Adrenal gland (tissue), 9 donors: ENCODE measurements at regions not wholly inside any gene's neighbourhood (a gene's known extent, or its start where the extent isn't known, plus 50 kb on each side); places are given as distances from the start of the nearest gene placed in this dataset.
"Not testable (repeated sequence)": the region's sequence is repeated elsewhere in the genome, so short reads cannot be mapped to it uniquely, and the experiment has no call there.

Source experiments
- DNase-seq, 7 donors: peaks; one replicate each; pipeline ENCODE4 v3.0.0-alpha.2; 2019 to 2020
- H3K27ac ChIP-seq, 5 donors: fragments of 200-600 bp; sonication (generic) in 4 of 5; 1 replicate in 3 of 5; 2 replicates in 2 of 5; pipeline versions ENCODE4 v1.5.1 to v1.8.0; 2016 to 2020; ENCODE audit warnings: mild to moderate bottlenecking in 1 of 5
- H3K27me3 ChIP-seq: fragments of 200-600 bp; 2 replicates; pipeline ENCODE4 v1.8.0; 2021
- H3K36me3 ChIP-seq, 2 donors: fragments of 200-600 bp; replicated peaks in 1 of 2; 1 replicate in 1 of 2; 2 replicates in 1 of 2; pipeline versions ENCODE4 v1.5.1 to v1.8.0; 2018 to 2022
- H3K4me1 ChIP-seq, 2 donors: fragments of 200-600 bp; replicated peaks in 1 of 2; 1 replicate in 1 of 2; 2 replicates in 1 of 2; pipeline versions ENCODE4 v1.5.1 to v1.8.0; 2018 to 2021
- H3K4me3 ChIP-seq, 4 donors: fragments of 200-600 bp; sonication (generic) in 3 of 4; one replicate each; pipeline ENCODE4 v1.5.1; 2016 to 2018
- H3K9me3 ChIP-seq, 3 donors: fragments of 200-600 bp; sonication (generic) in 1 of 3; replicated peaks in 1 of 3; 1 replicate in 2 of 3; 2 replicates in 1 of 3; pipeline versions ENCODE4 v1.5.1 to v1.8.0; 2016 to 2021
- POLR2A ChIP-seq, 2 donors: fragments of 450-650 bp; IDR thresholded peaks; one replicate each; pipeline ENCODE4 v1.6.1; 2017; ENCODE audit warnings: antibody characterized with exemption in 2 of 2, mild to moderate bottlenecking in 2 of 2, moderate library complexity in 1 of 2
- WGBS, 4 donors: extraction: QIAGEN DNeasy Blood & Tissue Kit in 2 of 4; methylation state at CpG; one replicate each; pipeline versions ENCODE4 v1.1.5 to v1.1.7; 2013 to 2017; 5-methylcytosine and 5-hydroxymethylcytosine counted together
- intact Hi-C, 2 donors: fragments of 100-400 bp; cut with DNase I; formaldehyde crosslinking; loops; one replicate each; pipeline versions ENCODE4 v1.14.1 to v1.15.0; 2022 to 2023
- TF ChIP-seq, protein P1 (sequence below), 6 experiments: fragments of 450-650 bp in 4 of 6; fragments of 200-600 bp in 2 of 6; sonication (generic) in 1 of 6; IDR thresholded peaks; 1 replicate in 5 of 6; 2 replicates in 1 of 6; pipeline versions ENCODE4 v1.5.1 to v1.8.0; 2016 to 2021; ENCODE audit warnings: antibody characterized with exemption in 6 of 6, mild to moderate bottlenecking in 2 of 6, moderate library complexity in 1 of 6
- donor health status: healthy with polysubstance abuse.
- donor health status: Bipolar disorder and iron deficiency.
- donor health status: DM: yes; HTN: yes; CAD: no.
- donor health status: DM: no; HTN: no; CAD: no.
- donor health status: DM: no; HTN: no; CAD: no.

DNA sequence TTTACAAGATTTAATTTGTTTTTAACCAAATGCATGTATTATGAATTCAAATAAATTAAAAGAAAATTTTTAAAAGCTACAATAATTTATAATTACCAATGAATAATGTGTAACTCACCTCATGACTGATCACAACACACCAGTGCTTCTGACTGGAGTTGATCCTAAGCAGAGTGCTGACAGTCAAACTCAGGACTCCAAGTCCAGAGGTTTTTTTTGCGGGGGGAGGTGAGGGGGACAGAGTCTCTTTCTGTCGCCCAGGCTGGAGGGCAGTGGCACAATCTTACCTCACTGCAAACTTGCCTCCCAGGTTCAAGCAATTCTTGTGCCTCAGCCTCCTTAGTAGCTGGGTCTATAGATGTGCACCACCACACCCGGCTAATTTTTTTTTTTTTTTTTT, 71.0 kb upstream of the MELK start:
- Histone ChIP-seq H3K27me3 (no peaks in the 10 kb centered on the region), H3K36me3 (no peaks in the 10 kb centered on the region), H3K9me3 (no peaks in the 10 kb centered on the region), H3K4me3 (no peak overlapping the region), H3K27ac (no peak overlapping the region), H3K4me1 (no peaks in the 10 kb centered on the region)
- 84 to 96% (median 89%) methylated on average over 3 of the region's 3 CpGs for WGBS, 4 donors
- no peak for DNase-seq
- intact Hi-C loops = no loop called here
- TF ChIP-seq, protein P1, sequence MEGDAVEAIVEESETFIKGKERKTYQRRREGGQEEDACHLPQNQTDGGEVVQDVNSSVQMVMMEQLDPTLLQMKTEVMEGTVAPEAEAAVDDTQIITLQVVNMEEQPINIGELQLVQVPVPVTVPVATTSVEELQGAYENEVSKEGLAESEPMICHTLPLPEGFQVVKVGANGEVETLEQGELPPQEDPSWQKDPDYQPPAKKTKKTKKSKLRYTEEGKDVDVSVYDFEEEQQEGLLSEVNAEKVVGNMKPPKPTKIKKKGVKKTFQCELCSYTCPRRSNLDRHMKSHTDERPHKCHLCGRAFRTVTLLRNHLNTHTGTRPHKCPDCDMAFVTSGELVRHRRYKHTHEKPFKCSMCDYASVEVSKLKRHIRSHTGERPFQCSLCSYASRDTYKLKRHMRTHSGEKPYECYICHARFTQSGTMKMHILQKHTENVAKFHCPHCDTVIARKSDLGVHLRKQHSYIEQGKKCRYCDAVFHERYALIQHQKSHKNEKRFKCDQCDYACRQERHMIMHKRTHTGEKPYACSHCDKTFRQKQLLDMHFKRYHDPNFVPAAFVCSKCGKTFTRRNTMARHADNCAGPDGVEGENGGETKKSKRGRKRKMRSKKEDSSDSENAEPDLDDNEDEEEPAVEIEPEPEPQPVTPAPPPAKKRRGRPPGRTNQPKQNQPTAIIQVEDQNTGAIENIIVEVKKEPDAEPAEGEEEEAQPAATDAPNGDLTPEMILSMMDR (IDR thresholded peaks at IDR 0.05) = no peak
- no peak for TF ChIP-seq POLR2A (IDR thresholded peaks at IDR 0.05)

DNA sequence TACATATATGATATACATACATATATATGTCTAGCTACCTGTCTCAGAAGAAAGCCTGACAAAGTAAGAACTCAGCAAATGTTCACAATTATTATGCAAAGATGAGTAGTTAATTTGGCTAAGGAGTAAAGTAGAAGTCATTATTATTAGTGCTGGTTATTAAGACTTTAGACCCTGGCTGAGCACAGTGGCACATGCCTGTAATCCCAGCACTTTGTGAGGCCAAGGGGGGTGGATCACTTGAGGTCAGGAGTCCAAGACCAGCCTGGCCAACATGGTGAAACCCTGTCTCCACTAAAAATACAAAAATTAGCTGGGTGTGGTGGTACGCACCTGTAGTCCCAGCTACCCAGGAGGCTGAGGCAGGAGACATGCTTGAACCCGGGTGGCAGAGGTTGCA, 71.8 kb upstream of the MELK start:
- intact Hi-C loops, H3K27ac ChIP-seq, H3K4me3 ChIP-seq, DNase-seq, H3K27me3 ChIP-seq, H3K36me3 ChIP-seq, H3K9me3 ChIP-seq, H3K4me1 ChIP-seq: not testable (repeated sequence)
- WGBS, 4 donors = 75 to 91% (median 83%) methylated on average over 2 of the region's 2 CpGs

DNA sequence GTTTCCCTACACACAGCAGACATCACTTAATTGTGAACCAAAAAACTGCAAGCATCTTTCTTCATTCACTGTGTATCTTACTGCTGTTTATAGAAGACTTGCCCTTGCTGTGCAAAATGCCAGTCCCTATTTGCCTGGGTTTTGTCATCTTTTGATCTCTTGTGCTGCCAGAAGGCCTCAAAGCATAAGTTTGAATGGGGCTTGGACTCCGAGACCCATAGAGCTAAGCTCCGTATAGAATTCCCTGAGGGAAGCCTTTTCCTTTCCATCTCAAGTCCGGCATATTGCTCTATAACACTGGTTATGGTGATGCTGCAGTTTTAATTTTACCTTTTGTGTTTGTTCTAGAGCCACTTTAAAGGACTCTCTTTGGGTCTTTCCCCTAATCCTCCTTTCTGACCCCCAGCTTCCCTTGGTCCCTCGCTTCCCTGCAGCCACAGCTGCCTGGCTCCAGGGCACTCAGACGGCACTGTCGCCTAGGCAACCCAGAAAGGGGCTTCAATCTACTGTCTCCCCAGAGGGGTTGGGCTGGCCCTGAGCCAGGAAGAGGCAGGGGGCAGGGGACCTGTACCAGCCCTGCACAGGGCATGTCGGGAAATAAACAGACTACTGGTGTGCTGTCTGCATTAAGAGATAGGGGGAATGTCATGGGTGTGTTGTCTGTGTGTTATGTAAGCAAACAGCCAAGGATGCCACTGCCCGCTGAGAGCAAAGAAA, 73.4 kb upstream of the MELK start:
- DNase-seq = no peak
- intact Hi-C loops = no loop called here
- no peaks in the 10 kb centered on the region for H3K36me3 ChIP-seq
- TF ChIP-seq, protein P1 (IDR thresholded peaks at IDR 0.05) = no peak
- TF ChIP-seq POLR2A (IDR thresholded peaks at IDR 0.05) = no peak
- no peaks in the 10 kb centered on the region for H3K9me3 ChIP-seq
- no peak overlapping the region for H3K4me3 ChIP-seq
- 79 to 85% (median 80%) methylated on average over 8 of the region's 8 CpGs for WGBS, 4 donors
- peak overlapping the region in 1 of 5 donors; percentile 17 for H3K27ac ChIP-seq
- no peaks in the 10 kb centered on the region for H3K27me3 ChIP-seq
- no peaks in the 10 kb centered on the region for H3K4me1 ChIP-seq

DNA sequence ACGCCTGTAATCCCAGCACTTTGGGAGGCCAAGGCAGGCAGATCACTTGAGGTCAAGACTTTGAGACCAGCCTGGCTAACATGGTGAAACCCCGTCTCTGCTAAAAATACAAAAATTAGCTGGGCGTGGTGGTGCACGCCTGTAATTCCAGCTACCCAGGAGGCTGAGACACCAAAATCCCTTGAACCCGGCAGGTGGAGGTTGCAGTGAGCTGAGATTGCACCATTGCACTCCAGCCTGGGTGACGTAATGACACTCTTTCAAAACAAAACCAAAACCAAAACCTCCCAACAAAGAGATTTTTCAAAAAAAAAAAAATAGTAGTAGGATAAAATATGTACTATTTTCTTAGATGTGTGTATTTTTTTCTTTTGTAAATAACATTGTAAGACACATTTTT, 79.1 kb upstream of the MELK start:
- H3K9me3 ChIP-seq, H3K27me3 ChIP-seq, H3K27ac ChIP-seq, H3K36me3 ChIP-seq, intact Hi-C loops: not testable (repeated sequence)
- WGBS, 4 donors = 66 to 74% (median 73%) methylated on average over 6 of the region's 6 CpGs
- Histone ChIP-seq H3K4me1 (peaks cover 0 to 11% of the 10 kb centered on the region in 2 donors), H3K4me3 (peak overlapping the region in 1 of 4 donors; percentile 18)
- peak in 1 of 7 donors; percentile 21 for DNase-seq

DNA sequence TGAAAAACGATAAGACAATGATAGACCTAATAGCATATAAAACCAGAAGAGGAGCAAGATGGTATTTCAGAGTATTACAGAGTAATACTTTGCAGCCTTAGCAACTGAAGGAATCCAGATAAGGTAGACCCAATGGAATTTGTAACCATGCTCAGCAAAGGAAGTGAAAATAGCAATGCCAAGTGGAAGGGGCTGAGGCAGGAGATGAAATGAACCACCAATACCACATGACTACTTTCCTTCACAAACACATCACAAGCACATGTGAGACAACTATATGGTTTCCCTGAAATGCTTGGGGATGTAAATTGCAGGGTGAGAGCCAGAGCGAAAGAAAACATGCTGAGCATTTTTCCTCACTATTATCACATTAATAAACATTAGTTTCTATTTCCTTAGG, 79.8 kb upstream of the MELK start:
- H3K27ac ChIP-seq = no peak overlapping the region
- no peaks in the 10 kb centered on the region for H3K36me3 ChIP-seq
- DNase-seq = no peak
- intact Hi-C loops = no loop called here
- no peak overlapping the region for H3K4me3 ChIP-seq
- TF ChIP-seq, protein P1 (IDR thresholded peaks at IDR 0.05) = no peak
- no peak for TF ChIP-seq POLR2A (IDR thresholded peaks at IDR 0.05)
- 64 to 72% (median 69%) methylated on average over 2 of the region's 2 CpGs for WGBS, 4 donors
- H3K9me3 ChIP-seq = no peaks in the 10 kb centered on the region
- H3K4me1 ChIP-seq = peaks cover 0 to 16% of the 10 kb centered on the region in 2 donors
- no peaks in the 10 kb centered on the region for H3K27me3 ChIP-seq
